IMR-90 (cell line): ENCODE measurements at regions not wholly inside any gene's neighbourhood (a gene's known extent, or its start where the extent isn't known, plus 50 kb on each side); places are given as distances from the start of the nearest gene placed in this dataset.

Experiments used
- ATAC-seq: fragments of 200-7000 bp; cut with Tn5 transposase; 2 replicates; pipeline ENCODE4 v1.9.1; 2020; ENCODE audit warnings: low read depth, mild to moderate bottlenecking, moderate library complexity
- BruUV-seq: library from RNA; stranded (reverse); fragments of 400-500 nt; replicated peaks from 2 replicates; lab custom pipeline; 2021; lab: Mats Ljungman, UMichigan
- CTCF ChIA-PET: fragments of 300-600 bp; formaldehyde crosslinking; extraction: SDS; loops from one replicate; lab custom pipeline; 2021; ENCODE audit warnings: antibody characterized with exemption; lab: Yijun Ruan, JAX
- POLR2A ChIA-PET: fragments of 300-600 bp; sonication (Branson Sonifier 250); formaldehyde crosslinking; loops from one replicate; lab custom pipeline; 2022; ENCODE audit warnings: antibody characterized with exemption; ENCODE audit not compliant: unreplicated experiment; lab: Charles Lee
- DNase-seq: peaks from one replicate; pipeline ENCODE4 v3.0.0; 2013
- H2AFZ ChIP-seq: replicated peaks from 2 replicates; pipeline ENCODE3; 2013; ENCODE audit warnings: low read length, mild to moderate bottlenecking; ENCODE audit not compliant: poor library complexity
- H2AK5ac ChIP-seq: 2 replicates; pipeline ENCODE4 v1.6.1; 2013; ENCODE audit warnings: low read depth, low read length, inconsistent platforms
- H2AK9ac ChIP-seq: replicated peaks from 2 replicates; pipeline ENCODE3; 2013; ENCODE audit warnings: mild to moderate bottlenecking, low read depth, low read length, moderate library complexity; ENCODE audit not compliant: poor library complexity
- H2BK120ac ChIP-seq: 2 replicates; pipeline ENCODE4 v1.6.1; 2013; ENCODE audit warnings: low read depth, low read length, inconsistent platforms
- H2BK15ac ChIP-seq: 3 replicates; pipeline ENCODE4 v1.6.1; 2013; ENCODE audit warnings: low read depth, low read length, inconsistent platforms
- H2BK20ac ChIP-seq: 2 replicates; pipeline ENCODE4 v1.6.1; 2013; ENCODE audit warnings: low read depth, mild to moderate bottlenecking, inconsistent platforms, low read length, moderate library complexity
- H2BK5ac ChIP-seq: 2 replicates; pipeline ENCODE4 v1.6.1; 2013; ENCODE audit warnings: mild to moderate bottlenecking, low read depth, low read length, inconsistent platforms; ENCODE audit not compliant: poor library complexity, severe bottlenecking
- H3K14ac ChIP-seq: replicated peaks from 2 replicates; pipeline ENCODE4 v1.6.1; 2013; ENCODE audit warnings: low read depth, low read length, inconsistent platforms
- H3K18ac ChIP-seq: 2 replicates; pipeline ENCODE4 v1.6.1; 2013; ENCODE audit warnings: low read depth, low read length, control low read depth
- H3K23ac ChIP-seq: 2 replicates; pipeline ENCODE4 v1.6.1; 2013; ENCODE audit warnings: low read depth, low read length, inconsistent platforms
- H3K27ac ChIP-seq: 2 replicates; pipeline ENCODE4 v1.5.1; 2013; ENCODE audit warnings: mild to moderate bottlenecking, control low read depth, low read length; ENCODE audit not compliant: insufficient read depth
- H3K27me3 ChIP-seq: 2 replicates; pipeline ENCODE4 v1.6.1; 2013; ENCODE audit warnings: low read length; ENCODE audit not compliant: control insufficient read depth, insufficient read depth
- H3K36me3 ChIP-seq: 2 replicates; pipeline ENCODE4 v1.6.1; 2013; ENCODE audit warnings: low read length, mixed read lengths; ENCODE audit not compliant: control insufficient read depth, insufficient read depth
- H3K4ac ChIP-seq: 2 replicates; pipeline ENCODE4 v1.6.1; 2013; ENCODE audit warnings: low read depth, low read length, inconsistent platforms
- H3K4me1 ChIP-seq: 2 replicates; pipeline ENCODE4 v1.6.1; 2013; ENCODE audit warnings: low read length, mixed read lengths; ENCODE audit not compliant: control insufficient read depth, insufficient read depth
- H3K4me2 ChIP-seq: 2 replicates; pipeline ENCODE4 v1.6.1; 2013; ENCODE audit warnings: low read depth, mild to moderate bottlenecking, control low read depth, low read length, moderate library complexity
- H3K4me3 ChIP-seq: 2 replicates; pipeline ENCODE4 v1.5.1; 2013; ENCODE audit warnings: low read depth, mild to moderate bottlenecking, control low read depth, low read length, moderate library complexity; ENCODE audit not compliant: insufficient read depth
- H3K56ac ChIP-seq: 2 replicates; pipeline ENCODE4 v1.6.1; 2013; ENCODE audit warnings: low read length, inconsistent platforms; ENCODE audit not compliant: insufficient read depth; ENCODE audit errors: extremely low read depth
- H3K79me1 ChIP-seq, 2 experiments: 2 replicates each; pipeline ENCODE4 v1.6.1; 2013; ENCODE audit warnings: low read length in 2 of 2, inconsistent platforms in 1 of 2, low read depth in 1 of 2
- H3K9ac ChIP-seq: 2 replicates; pipeline ENCODE4 v1.6.1; 2013; ENCODE audit warnings: low read depth, low read length, control low read depth
- H3K9me1 ChIP-seq: 2 replicates; pipeline ENCODE4 v1.6.1; 2013; ENCODE audit warnings: low read length, inconsistent platforms; ENCODE audit not compliant: insufficient read depth
- H3K9me3 ChIP-seq: 2 replicates; pipeline ENCODE4 v1.6.1; 2013; ENCODE audit warnings: low read length; ENCODE audit not compliant: control insufficient read depth, insufficient read depth
- H4K20me1 ChIP-seq: 2 replicates; pipeline ENCODE4 v1.6.1; 2013; ENCODE audit warnings: low read length, inconsistent platforms; ENCODE audit not compliant: insufficient read depth
- H4K5ac ChIP-seq: 2 replicates; pipeline ENCODE4 v1.6.1; 2013; ENCODE audit warnings: mild to moderate bottlenecking, low read depth, low read length, control low read depth
- H4K8ac ChIP-seq, 2 experiments: 2 replicates each; pipeline ENCODE4 v1.6.1; 2013; ENCODE audit warnings: low read depth in 2 of 2, low read length in 2 of 2, control low read depth in 1 of 2, inconsistent platforms in 1 of 2
- H4K91ac ChIP-seq: 2 replicates; pipeline ENCODE4 v1.6.1; 2013; ENCODE audit warnings: low read depth, low read length, inconsistent platforms; ENCODE audit not compliant: insufficient read depth
- BHLHE40 ChIP-seq: fragments of 150-350 bp; IDR thresholded peaks from 2 replicates; pipeline ENCODE4 v1.6.1; 2016; ENCODE audit warnings: mild to moderate bottlenecking, low read depth, low read length
- CHD1 ChIP-seq: IDR thresholded peaks from 2 replicates; pipeline ENCODE4 v1.6.1; 2012; ENCODE audit warnings: low read depth, low read length, improper control_type of control experiment
- CTCF ChIP-seq: conservative IDR thresholded peaks from 2 replicates; pipeline ENCODE4 v1.5.1; 2012; ENCODE audit warnings: mild to moderate bottlenecking, low read depth, low read length, improper control_type of control experiment
- FOS ChIP-seq: fragments of 150-350 bp; IDR thresholded peaks from 2 replicates; pipeline ENCODE4 v1.6.1; 2016; ENCODE audit warnings: low read depth, low read length
- MAFK ChIP-seq: IDR thresholded peaks from 2 replicates; pipeline ENCODE4 v1.6.1; 2012; ENCODE audit warnings: low read depth, low read length, improper control_type of control experiment
- NFE2L2 ChIP-seq: fragments of 150-350 bp; IDR thresholded peaks from 2 replicates; pipeline ENCODE4 v1.6.1; 2016; ENCODE audit warnings: low read depth, mild to moderate bottlenecking, low read length
- POLR2A ChIP-seq: IDR thresholded peaks from 2 replicates; pipeline ENCODE4 v1.6.1; 2012; ENCODE audit warnings: mild to moderate bottlenecking, low read depth, low read length
- RAD21 ChIP-seq: IDR thresholded peaks from 2 replicates; pipeline ENCODE4 v1.6.1; 2012; ENCODE audit warnings: low read length, improper control_type of control experiment
- RCOR1 ChIP-seq: IDR thresholded peaks from 2 replicates; pipeline ENCODE4 v1.6.1; 2012; ENCODE audit warnings: mild to moderate bottlenecking, low read length, improper control_type of control experiment; ENCODE audit not compliant: insufficient replicate concordance
- RFX5 ChIP-seq: IDR thresholded peaks from 2 replicates; pipeline ENCODE4 v1.8.0; 2012; ENCODE audit warnings: low read depth, mild to moderate bottlenecking, low read length, moderate library complexity
- WGBS, 2 experiments: methylation state at CpG; one replicate each; pipeline versions ENCODE4 v1.1.5 to v1.1.7; 2013; ENCODE audit warnings: missing lambda C conversion rate in 2 of 2; ENCODE audit not compliant: insufficient read length in 1 of 2; ENCODE audit errors: extremely low coverage in 2 of 2; 5-methylcytosine and 5-hydroxymethylcytosine counted together
- dilution Hi-C: fragments of 300-500 bp; cut with HindIII; formaldehyde crosslinking; loops from one replicate; pipeline ENCODE4 v1.14.3; 2018; ENCODE audit warnings: low sequenced_read_pairs; ENCODE audit not compliant: unreplicated experiment
- in situ Hi-C: fragments of 300-500 bp; cut with MboI; formaldehyde crosslinking; loops from 3 replicates; pipeline ENCODE4 v1.14.3; 2019; ENCODE audit warnings: low sequenced_read_pairs, inconsistent platforms, mixed read lengths
- intact Hi-C: fragments of 100-400 bp; cut with micrococcal nuclease; formaldehyde crosslinking; loops from 2 replicates; pipeline ENCODE4 v1.10.0; 2022
- TF ChIP-seq, protein P1 (sequence below): fragments of 150-350 bp; IDR thresholded peaks from 2 replicates; pipeline ENCODE4 v1.6.1; 2017; ENCODE audit warnings: mild to moderate bottlenecking, antibody characterized with exemption, low read length, low read depth

DNA sequence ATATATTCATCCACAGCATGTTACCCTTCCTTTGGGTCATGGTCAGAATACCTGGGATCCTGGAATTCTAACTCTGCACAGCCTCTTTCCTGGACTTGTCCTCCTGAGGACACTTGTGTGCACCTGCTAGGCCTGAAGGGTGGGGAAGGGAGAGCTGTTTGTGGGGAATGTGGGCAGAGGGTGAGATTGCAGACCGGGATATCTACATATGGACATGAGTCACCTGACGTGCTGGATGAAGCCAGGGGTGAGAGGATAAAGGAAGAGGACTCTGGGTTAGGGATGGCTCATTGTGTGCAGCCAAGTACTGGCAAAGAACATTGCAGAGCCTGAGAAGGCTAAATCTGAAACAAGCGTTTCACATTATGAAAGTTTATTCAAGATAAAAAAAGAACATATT, 241.4 kb upstream of the RPS23 start:
- Histone ChIP-seq H3K27me3 (peaks cover 7% of the 10 kb centered on the region), H3K18ac (no peak overlapping the region), H2AFZ (no peak overlapping the region), H3K14ac (no peak overlapping the region), H3K23ac (no peak overlapping the region), H2AK5ac (no peak overlapping the region), H2BK5ac (no peak overlapping the region), H3K4me1 (no peaks in the 10 kb centered on the region), H4K5ac (no peak overlapping the region), H3K56ac (no peak overlapping the region), H2BK15ac (no peak overlapping the region), H2AK9ac (no peak overlapping the region), H3K9ac (no peak overlapping the region), H2BK20ac (no peak overlapping the region), H3K9me1 (no peaks in the 10 kb centered on the region), H3K4ac (no peak overlapping the region), H3K79me1 (no peaks in the 10 kb centered on the region), H3K4me3 (no peak overlapping the region), H3K9me3 (no peaks in the 10 kb centered on the region), H4K8ac (no peak overlapping the region), H3K27ac (no peak overlapping the region), H4K91ac (no peak overlapping the region), H2BK120ac (no peak overlapping the region), H3K4me2 (no peak overlapping the region), H4K20me1 (no peaks in the 10 kb centered on the region), H3K36me3 (no peaks in the 10 kb centered on the region)
- TF ChIP-seq BHLHE40 (no peak), FOS (no peak), RCOR1 (no peak), RAD21 (no peak), CTCF (no peak), CHD1 (no peak), MAFK (no peak), POLR2A (no peak), NFE2L2 (no peak), RFX5 (no peak)
- TF ChIP-seq, protein P1, sequence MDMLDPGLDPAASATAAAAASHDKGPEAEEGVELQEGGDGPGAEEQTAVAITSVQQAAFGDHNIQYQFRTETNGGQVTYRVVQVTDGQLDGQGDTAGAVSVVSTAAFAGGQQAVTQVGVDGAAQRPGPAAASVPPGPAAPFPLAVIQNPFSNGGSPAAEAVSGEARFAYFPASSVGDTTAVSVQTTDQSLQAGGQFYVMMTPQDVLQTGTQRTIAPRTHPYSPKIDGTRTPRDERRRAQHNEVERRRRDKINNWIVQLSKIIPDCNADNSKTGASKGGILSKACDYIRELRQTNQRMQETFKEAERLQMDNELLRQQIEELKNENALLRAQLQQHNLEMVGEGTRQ: no peak
- ATAC-seq: no peak
- DNase-seq: no peak
- BruUV-seq: no TSS peak
- 35% methylated on average over 2 of the region's 3 CpGs; no CpG with 5 or more reads in 1 of the 2 experiments for WGBS, 2 experiments
- in situ Hi-C loops (no loop called here), dilution Hi-C loops (no loop called here), intact Hi-C loops (no loop called here)
- CTCF ChIA-PET: no interaction called here
- POLR2A ChIA-PET: no interaction called here
